ENCODE measurements at regions not wholly inside any gene's neighbourhood (a gene's known extent, or its start where the extent isn't known, plus 50 kb on each side); places are given as distances from the start of the nearest gene placed in this dataset.

DNA sequence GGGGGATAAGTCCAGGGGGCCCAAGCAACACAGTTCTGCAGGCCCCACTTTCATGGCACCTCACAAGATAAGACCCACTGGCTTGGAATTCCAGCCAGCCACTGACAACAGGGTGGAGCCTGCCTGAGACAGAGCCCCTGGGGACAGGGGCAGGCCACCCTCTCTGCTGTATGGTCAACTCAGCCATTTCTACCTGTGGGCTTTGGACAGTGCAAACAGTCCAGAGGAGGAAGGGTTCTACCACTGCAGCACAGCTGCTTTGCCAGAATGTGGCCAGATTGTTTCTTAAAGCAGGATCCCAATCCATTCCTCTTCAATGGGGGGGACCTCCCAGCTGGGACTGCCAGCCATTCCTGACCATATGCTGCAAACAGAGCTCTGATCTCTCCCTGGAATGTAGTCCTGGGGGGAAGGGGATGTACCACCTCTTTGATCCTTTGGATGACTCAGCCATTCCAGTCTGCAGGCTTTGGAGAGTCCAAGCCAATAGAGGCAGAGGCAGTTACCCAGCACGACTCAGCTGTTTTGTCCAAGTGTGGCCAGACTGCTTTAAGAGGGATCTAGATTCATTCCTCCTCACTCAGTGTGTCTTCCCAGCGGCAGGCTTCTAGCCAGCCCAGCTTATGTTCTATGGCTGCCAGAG lies 842.2 kb downstream of the EPHA7 start:
- no peak for DNase-seq (ENCODE audit: low spot score)
- intact Hi-C loops (cut with DNase I): no loop called here

DNA sequence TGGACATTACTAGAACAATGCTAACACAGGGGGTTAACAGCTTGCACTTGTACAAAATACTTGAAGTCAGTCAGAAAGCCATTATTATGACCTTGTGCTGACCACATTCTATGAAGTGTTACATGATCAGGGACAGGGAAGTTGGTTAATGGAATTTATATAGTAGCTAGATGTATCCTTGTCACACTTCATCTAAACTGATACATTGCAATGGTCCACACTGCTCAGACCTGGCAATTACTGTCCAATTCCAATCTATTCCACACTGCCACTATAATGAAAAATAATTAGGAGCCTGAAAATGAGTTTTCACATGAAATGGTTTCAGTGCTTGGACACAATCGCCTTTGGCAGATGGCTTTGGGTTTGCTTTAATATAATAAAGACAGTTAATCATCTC lies 850.8 kb downstream of the EPHA7 start:
- intact Hi-C loops (cut with DNase I): no loop called here
- no peak for DNase-seq (ENCODE audit: low spot score)

DNA sequence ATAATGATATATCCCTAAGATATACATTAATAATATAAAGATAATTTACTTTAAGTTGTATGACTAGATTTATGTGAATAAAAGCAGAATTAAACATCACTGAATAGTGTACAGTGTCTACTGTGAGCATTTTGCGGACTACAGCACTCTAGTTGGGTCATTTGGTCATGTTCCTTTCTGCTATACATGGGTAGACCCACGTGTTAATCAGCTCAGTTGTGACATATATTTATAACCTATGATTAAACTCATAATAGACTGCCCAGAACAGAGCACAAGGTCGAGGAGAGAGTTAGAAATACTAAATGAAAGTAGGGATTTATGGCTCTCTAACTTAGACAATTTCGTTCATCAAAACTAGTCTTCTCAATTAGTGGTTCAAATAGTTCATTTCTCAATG lies 852.7 kb downstream of the EPHA7 start:
- DNase-seq (ENCODE audit: low spot score): no peak
- intact Hi-C loops (cut with DNase I): no loop called here

DNA sequence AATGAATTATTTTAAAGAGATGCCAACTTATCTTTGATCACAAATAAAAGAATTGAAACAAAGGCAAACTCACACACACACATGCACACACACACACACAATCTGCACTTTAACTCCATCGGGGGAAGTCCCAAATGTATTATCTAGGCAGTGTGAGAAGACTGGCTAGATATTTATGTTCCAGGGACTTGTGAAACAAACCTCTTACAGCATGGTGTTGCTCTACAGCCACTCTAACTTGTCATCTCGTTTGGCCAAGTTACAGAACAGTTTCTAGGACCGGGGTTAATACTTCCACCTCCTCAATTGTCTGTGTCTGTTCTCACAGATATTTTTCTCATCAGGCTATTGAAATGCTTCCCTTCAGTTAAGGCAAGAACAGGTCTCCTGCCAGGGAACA lies 855.0 kb downstream of the EPHA7 start:
- DNase-seq (ENCODE audit: low spot score): no peak
- intact Hi-C loops (cut with DNase I): no loop called here

DNA sequence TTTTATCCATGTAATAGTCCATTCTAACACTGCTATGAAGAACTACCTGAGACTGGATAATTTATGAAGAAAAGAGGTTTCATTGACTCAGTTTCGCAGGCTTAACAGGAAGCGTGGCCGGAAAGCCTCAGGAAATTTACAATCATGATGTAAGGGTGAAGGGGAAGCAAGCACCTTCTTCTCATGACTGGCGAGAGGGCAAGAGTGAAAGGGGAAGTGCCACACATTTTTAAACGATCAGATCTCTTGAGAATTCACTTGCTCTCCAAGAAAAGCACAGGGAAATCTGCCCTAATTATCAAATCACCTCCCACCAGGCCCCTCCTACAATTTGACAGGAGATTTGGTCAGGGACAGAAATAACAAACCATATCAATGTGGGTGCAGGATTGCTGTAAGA lies 859.7 kb downstream of the EPHA7 start:
- no peak for DNase-seq (ENCODE audit: low spot score)

DNA sequence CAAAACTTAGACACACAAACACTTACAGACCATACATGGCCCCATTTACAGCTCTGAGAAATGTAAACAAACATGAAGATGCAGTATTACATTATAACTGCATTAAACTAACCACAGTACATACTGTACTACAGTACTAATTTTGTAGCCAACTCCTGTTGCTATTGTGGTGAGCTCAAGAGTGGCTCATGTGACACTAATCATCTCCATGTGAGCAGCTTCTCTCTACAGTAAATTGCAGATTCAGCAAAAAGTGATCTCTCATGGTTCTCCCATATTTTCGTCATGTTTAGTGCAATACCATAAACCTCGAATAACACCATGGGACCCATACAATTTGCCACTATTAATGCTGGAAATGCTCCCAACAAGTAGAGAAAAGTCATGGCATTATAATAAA lies 860.4 kb downstream of the EPHA7 start:
- no peak for DNase-seq (ENCODE audit: low spot score)
- intact Hi-C loops (cut with DNase I): no loop called here

More for the DNA sequence above, 859.7 kb downstream of the EPHA7 start:
- intact Hi-C loops (cut with DNase I): no loop called here

DNA sequence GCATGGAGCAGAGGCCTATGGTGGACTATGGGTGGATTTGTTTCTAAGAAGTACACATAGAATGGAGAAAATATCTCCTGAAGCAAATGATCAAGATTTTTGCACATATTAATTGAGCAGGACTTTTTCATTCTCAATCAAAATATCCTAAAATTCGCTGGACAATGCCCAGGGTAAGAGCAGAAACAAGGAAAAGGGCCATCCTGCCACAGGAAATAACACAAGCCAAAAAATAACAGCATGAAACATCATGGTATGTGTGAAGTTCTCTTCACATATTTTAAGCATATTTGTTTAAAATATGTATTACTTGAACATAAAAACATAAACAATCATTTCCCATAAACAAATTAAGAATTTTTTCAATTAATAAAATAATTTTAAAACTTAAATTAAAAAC lies 868.9 kb downstream of the EPHA7 start:
- intact Hi-C loops (cut with DNase I): no loop called here
- DNase-seq (ENCODE audit: low spot score): no peak

DNA sequence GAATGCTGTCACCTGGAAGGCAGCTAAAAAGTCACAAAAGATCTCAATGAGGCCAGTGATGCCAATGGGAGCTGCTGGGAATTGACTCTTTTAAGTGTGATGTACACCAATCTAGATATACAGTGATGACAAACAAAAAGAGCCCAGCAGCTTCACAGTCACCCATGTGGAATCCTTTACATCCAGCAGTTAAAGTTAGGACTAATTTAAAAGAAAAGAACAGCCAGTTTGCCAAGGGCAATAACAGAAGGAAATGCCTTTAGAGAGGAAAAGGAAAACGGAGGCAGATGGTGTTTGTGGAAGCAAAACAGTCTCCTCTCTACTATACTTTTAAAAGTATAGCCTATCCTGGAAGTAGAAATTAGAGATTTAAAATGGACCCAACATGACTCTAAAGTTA lies 873.5 kb downstream of the EPHA7 start:
- intact Hi-C loops (cut with DNase I): no loop called here

DNA sequence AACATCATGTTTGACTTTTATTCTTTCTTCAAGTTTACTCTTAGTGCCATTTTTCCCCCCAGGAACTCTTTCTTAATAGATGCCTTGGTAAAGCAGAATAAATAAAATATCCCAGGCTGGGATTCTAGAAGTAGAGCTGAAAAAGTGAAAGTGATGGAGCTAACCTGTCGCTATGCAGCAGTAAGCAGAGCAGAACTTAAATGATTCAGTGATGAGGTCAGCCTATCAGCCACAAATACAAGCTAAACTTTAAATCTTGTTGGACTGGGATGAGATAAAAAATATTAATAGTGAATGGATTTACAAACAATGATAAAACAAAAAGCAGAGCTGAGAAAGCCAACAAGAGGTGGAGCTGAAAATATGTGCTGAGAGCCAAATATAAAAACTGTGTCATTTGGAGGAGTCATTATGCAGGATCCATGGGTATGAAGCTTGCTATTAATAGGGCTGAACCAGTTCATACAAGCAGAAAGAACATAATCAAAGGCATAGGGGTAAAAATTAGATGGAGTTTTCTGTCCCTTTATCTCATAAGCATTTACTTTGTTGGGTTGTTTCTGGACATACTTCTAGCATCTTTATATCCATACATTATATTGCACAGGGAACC lies 877.8 kb downstream of the EPHA7 start:
- no peak for DNase-seq (ENCODE audit: low spot score)
- intact Hi-C loops (cut with DNase I): no loop called here

More for the DNA sequence above, 873.5 kb downstream of the EPHA7 start:
- no peak for DNase-seq (ENCODE audit: low spot score)

DNA sequence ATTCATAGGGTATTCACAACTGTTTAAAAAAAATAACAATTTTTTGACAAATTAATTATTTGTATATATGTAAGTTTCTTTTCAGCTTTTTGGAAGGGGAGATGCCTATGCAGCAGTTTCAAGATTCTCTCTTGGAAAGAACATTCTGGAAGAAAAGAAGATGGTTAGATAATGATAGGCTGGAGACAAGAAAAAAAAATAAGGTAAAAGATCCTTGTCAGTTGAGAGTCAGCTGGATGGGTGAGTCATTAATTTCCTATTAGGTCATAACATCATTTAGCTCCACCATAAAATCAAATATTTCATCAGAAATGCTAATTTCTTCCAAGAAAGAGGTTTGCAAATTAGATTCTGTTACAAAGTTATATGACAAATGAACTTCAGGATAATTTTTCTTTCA lies 880.4 kb downstream of the EPHA7 start:
- DNase-seq (ENCODE audit: low spot score): no peak
- intact Hi-C loops (cut with DNase I): no loop called here

DNA sequence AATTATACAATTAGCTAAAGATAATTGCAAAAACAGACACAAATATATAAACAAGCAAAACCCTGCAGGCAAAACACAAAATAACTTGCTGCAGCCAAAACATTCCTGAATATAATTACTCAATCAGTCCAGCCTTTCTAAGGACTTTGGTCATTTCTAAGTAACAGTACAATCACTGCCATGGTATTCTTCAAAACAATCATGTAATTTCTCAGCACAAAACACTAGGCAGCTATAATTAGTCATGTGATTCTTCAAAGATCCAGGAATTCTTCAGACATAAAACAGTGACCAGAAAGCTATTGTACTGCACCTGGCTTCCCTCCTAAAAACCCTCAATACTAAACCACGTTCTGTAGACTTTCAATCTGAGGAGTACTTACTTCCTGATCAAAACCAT lies 881.1 kb downstream of the EPHA7 start:
- DNase-seq (ENCODE audit: low spot score): no peak
- intact Hi-C loops (cut with DNase I): no loop called here

DNA sequence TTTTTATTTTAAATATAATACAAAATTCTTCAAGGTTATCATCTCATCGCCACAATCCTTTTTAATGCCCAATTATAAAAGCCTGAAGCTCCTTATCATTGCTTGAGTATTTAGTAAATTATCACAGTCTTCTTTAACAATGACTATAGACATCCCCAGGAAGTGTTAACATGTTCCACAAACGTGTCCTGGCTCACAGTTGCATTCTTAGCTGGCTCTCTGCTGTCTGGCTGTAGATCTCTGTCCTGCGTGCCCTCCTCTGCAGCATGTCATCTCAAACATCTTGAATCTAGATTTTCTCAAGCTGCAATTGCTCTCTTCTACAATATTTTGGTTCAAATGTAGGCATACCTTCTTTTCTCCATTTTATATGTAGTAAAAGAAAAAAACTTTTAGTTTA lies 885.2 kb downstream of the EPHA7 start:
- no peak for DNase-seq (ENCODE audit: low spot score)
- intact Hi-C loops (cut with DNase I): no loop called here

DNA sequence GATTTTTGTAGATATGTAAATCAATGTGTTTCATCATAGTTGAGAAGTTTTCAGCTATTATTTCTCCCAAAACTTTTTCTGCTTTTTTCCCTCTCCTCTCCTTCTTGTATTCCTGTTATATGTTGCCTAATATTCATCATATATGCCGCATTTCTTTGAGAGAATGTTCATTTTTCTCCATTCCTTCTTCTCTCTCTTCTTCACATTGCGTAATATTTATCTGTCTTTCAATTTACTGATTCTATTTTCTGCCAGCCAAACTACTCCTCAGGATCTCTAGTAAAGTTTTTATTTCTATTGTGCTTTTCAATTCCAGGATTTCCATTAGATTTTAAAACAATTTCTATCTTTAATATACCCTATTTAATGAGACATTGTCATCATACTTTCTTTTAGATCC lies 896.8 kb downstream of the EPHA7 start:
- no peak for DNase-seq (ENCODE audit: low spot score)
- intact Hi-C loops (cut with DNase I): no loop called here

DNA sequence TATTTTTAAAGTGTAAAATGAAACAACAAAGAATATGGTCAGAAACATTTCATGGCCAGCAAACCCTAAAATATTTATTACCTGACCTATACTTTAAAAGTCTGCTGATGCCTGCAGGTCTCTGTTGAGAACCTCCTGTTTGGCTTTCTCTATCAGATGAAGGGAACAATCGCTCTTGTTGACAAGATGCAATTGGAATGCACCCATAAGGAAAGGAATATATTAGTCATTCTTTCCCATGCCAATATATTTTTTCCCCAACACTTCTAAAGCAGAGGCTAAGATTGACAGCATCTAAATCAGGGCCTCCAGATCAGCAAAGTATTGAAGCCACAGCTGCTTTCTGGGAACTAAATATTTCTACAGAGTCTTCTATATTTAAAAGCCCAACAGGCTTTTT lies 897.8 kb downstream of the EPHA7 start:
- intact Hi-C loops (cut with DNase I): no loop called here

DNA sequence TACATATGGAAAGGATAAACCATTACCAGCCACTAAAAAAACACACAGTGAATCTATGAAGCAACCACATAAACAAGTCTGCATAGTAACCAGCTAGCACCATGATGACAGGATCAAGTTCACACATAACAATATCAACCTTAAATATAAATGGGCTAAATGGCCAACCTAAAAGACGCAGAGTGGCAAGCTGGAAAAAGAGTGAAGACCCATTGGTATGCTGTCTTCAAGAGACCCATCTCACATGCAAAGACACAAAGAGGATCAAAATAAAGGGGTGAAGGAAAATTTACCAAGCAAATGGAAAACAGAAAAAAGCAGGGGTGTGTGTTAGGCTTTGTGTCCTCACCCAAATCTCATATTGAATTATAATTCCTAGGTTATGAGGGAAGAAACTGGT lies 909.2 kb downstream of the EPHA7 start:
- no peak for DNase-seq (ENCODE audit: low spot score)
- intact Hi-C loops (cut with DNase I): no loop called here

More for the DNA sequence above, 897.8 kb downstream of the EPHA7 start:
- no peak for DNase-seq (ENCODE audit: low spot score)

DNA sequence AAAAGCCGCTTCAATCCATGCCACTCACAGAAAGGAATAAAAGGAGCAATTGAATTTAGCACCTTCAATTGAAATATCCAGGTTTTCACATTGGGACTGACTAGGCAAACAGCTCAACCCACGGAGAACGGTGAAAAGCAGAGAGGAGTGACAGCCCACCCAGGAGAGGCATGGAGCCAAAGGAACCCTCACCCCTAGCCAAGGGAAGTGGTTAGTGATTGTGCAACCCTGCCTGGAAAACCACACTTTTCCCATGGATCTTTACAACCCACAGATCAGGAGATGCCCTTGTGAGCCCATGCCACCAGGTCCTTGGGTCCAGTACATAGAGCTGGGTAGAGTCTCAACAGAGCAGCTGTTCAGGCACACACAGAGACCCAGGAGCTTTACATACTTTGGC lies 911.8 kb downstream of the EPHA7 start:
- intact Hi-C loops (cut with DNase I): no loop called here
- no peak for DNase-seq (ENCODE audit: low spot score)

DNA sequence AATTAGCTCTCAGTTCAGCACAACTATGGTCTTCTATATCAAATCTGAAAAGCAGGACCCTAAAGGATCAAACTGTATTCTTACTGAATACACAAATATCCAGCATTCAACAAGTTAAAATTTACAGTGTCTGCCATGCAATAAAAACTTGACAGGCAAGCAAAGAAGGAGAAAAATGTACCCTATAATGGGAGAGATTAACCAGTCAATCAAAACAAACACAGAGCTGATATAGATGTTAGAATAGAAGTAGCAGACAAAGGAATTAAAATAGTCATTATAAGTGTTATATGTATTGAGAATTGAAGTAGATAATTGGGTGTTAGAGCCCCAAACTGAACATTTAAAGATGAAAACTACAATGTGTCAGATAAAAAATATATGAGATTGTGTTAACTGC lies 914.9 kb downstream of the EPHA7 start:
- intact Hi-C loops (cut with DNase I): no loop called here
- DNase-seq (ENCODE audit: low spot score): no peak

DNA sequence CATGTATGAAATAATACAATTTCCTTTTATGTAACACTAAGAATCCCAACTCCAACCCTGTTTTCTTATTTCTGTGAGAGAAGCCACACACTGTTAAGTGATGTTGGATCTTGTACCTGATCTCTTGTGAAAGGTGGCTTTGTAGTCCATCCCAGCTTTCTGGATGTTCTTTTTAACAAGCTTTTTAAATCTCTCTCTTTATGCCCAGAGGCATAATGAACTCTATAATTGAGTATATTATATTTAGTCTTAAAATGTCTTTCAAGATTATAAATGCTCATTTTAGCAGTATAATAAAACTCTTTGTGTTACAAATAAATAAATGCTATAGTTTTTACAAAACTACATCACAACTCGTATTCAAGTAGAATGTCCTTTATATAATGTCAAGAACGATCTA lies 922.1 kb downstream of the EPHA7 start:
- intact Hi-C loops (cut with DNase I): no loop called here
- DNase-seq (ENCODE audit: low spot score): no peak

DNA sequence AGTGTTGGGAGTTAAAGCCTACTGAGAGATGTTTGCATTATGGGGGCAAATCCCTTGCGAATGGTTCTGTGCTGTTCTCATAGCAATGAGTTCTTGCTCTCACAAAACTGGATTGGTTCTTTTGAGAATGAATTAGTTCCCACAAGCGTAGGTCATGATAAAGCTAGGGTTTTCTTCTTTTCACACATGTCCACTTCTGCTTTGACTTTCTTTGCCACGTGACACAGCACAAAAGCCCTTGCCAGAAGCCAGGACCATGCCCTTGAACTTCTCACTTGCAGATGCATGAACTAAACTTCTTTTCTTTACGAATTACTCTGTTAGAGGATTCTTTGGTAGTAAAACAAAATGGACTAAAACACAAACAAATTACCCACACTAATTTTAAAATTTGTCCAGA lies 922.8 kb downstream of the EPHA7 start:
- intact Hi-C loops (cut with DNase I): no loop called here
- no peak for DNase-seq (ENCODE audit: low spot score)

DNA sequence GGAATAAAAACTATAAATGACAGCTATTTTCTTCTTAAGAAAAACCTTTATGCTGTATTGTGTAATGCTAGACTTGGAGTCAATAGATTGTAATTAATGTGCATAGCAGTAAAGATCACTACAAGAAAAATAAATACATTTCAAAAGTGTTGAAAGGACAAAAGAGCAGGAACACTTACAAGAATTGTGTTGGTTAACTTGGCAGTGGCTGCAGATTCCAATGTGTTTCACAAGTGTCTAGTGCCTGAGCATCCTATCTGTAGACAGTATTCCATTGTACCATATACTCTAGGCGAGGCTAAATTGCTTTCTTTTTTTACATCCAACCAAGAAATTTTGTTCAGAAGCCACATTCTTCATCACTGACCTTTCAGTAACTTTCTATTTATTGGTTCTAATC lies 924.1 kb downstream of the EPHA7 start:
- intact Hi-C loops (cut with DNase I): no loop called here
- DNase-seq (ENCODE audit: low spot score): no peak

DNA sequence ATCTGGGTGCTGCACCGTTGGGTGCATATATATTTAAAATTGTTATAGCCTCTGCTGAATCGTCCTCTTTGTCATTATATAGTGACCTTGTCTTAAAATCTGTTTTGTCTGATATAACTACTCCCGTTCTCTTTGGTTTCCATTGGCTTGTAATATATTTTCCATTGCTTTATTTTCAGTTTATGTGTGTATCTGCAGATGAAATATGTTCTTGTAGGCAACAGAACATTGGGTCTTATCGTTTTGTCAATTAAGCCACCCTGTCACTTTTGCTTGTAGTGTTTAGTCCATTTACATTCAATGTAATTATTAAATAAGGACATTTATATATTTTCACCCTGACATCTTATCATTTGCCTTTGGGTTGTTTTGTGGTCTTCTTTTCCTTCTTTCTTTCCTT lies 933.9 kb downstream of the EPHA7 start:
- no peak for DNase-seq (ENCODE audit: low spot score)
- intact Hi-C loops (cut with DNase I): no loop called here

DNA sequence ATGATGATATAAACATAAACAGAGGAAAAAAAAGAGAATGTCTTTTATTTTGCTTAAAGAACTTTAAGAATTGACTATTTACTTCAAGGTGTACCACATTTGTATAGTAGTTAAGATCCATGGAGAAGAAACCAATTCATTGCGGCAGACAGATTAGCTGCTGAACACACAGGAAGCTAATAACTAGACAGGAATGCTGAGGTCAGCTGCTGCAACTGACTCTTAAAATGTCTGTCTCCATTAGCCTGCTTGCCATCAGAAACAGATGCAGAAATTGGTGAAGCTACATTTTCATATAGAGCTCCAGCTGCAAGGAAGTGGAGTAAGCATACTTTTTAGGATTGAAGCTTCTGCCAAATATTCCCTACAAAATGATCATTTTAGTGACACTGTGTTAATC lies 939.5 kb downstream of the EPHA7 start:
- intact Hi-C loops (cut with DNase I): no loop called here

More for the DNA sequence above, 939.5 kb downstream of the EPHA7 start:
- DNase-seq (ENCODE audit: low spot score): no peak
